Stimulated activated CD4-positive, alpha-beta T cell treated with anti-CD3 and anti-CD28 coated beads, Interleukin-15, amount 100 ng/mL, for 48 hours (primary cell): ENCODE measurements at regions not wholly inside any gene's neighbourhood (a gene's known extent, or its start where the extent isn't known, plus 50 kb on each side); places are given as distances from the start of the nearest gene placed in this dataset.

Experiments used
- DNase-seq, 2 donors: peaks; one replicate each; pipeline ENCODE4 v3.0.0-alpha.2; 2020; ENCODE audit warnings: low read depth in 2 of 2

DNA sequence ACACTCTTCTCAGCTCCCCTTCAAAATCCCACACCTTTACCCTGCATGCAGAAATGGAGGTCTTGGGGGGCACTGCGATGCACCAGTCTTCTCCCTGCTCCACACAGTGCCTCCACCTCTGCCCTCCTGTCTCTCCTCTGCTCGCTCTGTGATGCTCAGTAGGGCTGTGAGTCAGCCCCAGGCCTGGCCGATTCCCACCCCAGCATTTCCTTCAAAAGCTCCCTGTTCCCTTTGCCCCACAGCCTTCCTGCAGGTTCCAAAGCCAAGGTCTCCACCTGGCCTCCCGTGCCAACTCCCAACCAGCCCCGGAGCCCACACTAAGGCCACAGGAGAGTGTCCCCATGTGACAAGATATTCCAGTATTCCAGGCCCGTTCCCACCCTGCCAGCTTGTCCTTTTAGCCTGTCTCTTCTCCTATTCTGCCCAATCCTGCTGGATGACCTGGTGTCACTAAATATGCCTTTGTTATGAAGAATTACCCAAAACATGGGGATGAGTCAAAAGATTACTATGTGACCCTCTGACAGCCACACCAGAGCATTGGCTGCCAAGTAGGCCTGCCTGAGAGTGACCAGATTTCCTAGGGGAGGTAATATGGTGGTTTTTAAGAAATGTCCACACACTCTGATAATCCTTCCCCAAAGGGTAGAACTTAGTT is 118.9 kb upstream of the NXT1 start:
- DNase-seq, result no peak

DNA sequence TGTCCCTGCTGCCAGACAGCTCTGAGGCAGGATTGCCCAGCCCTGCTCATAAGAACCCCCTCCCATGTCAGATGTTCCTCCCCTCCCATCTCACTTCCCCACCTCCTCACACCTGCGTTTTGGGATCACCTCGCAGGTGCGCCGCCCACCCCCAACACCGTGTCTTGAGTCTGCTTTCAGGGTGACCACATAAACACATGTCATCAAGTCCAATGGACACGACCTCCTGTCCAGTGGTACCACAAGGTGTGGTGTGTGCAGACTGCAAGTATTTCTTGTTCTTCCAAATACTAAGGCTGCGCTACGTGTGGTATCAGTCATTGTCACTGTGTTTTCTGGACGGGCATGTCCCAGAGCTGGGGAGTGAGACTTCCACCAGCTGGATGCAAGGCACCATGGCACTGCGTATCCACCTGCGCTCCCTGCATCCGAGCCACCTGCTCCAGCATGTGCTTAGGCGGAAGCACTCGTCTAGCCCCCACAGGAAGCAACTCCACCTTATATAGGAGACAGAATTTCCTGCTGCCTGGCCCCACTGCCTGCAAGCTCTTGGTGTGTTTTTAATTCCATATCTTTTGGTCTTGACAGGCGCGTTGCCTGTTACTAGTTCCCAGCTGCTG is 119.7 kb upstream of the NXT1 start:
- no peak for DNase-seq

DNA sequence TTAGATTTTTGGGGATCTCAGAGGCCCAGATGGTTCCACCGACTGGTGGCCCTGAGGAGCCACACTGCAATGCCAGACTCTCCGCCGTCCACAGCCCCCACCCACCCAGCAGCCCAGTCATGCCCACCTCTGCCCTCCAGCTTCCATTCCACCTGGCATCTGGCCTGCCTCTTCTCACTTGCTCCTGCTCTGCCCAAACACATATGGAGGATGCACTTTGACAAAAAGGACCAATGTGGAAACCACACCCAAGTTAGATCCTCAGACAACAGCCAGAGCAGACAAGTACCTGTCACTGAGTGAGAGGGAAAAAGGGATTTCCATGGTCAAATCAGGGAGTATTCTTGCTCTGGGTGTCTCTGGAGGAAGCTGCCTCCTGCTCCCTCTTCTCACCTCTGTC is 120.6 kb upstream of the NXT1 start:
- DNase-seq, result no peak

DNA sequence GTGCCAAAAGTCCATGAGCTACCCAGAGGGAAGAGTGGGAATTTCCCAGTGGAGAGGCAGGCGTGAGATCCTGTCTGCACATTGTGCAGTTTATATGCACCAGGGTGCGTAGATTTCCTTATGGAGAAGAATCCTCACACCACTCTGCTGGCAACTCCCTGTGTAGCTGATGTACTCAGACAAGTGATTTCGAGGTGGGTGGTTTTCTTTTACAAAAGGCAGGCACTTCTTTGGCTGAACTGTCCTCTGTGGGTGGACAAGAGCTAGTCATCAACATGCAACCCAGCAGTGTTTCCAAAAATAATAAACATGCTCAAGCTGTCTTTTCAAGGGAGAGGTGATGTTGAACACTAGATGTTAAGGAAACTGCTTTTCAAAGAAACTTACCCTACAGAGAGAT is 121.7 kb upstream of the NXT1 start:
- DNase-seq, result no peak

DNA sequence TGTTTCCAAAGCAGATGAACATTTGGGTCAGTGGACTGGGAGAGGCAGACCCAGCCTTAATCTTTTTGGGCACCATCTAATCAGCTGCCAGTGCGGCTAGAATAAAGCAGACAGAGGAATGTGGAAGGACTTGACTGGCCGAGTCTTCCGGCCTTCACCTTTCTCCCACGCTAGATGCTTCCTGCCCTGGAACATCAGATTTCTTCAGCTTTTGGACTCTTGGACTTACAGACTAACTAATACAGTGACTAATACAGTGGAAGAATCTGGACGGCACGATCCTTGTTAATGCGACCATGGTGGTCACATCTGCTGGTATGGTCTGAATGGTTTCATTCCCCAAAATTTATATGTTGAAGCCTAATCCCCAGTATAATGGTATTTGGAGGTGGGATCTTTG is 122.6 kb upstream of the NXT1 start:
- no peak for DNase-seq

DNA sequence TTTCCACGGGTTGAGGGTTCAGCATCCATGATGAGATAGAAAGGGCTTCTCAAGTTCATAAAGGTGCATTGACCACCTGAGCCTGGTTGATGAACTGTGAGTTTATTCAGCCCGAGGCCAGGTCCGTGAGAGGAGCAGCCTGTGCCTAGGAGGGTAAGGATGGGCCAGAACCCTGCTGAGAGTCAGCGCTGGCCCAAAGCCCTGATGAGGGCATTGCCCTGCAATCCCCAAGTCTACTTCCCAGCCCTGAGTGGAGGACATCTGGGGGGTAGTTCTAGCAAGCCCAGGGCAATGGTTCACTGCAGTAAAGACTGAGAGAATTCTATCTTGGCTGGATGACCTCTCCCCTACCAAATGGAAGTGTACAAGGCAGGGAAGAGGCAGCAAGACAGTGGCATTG is 123.3 kb upstream of the NXT1 start:
- DNase-seq, result no peak

DNA sequence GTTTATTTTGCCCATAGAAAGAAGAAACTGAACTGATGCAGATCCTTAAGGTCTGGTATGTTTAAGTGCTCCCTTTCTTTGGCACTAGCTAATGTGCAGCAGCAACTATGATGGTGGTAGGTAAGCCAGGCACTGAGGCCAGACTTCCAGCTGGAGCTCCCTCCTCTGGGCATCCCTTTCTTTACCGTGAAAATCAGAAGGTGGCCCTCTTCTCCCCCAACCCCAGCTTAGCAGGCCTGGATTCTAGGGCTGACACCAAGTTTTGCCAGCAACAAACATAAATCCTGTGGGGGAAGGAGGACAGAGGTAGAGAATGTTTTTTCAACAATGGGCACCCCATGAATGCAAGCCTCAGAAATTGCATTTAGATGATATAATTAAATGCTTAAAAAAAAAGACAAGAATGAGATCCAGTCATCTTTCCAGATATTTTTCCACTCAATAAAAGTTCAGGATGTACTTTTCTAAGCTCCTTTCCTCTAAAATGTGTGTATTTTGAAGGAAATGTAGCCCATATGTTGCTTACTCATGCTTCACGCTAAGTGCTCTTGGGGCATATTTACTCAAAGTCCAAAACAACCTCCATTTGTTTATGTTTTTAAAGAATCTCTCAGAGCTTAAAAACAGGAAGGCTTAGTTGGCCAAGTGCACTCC is 123.9 kb upstream of the NXT1 start:
- DNase-seq, result no peak

DNA sequence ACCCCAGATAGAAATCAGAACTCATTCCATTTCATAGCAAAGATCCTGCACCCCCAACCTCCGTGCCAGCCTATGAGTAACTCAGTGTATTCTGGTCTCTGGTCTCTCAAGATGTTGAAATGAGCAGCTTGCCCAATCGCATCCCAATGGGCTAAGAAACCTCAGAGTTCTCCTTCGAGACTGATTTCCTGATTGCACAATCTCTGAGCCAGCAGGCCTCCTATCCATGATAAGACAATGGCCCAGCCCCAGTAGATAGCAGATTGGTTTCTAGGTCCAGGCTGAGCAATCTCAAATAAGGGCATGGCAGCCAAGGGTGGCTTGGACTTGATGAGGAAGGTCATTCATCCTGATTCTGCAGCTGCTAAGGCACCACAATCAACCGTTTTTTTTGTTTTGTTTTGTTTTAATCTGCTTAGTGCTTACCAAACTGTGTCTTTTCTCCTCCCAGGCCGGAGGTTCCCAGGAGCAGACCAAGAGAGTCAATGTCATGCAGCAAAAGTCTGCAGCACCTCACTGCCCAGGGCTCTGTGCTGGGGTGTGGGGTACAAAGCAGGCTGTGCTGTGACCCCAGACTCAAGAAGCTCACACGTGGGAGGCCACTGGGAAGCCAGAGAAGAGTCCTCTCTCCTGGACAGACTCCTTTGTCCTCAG is 125.1 kb upstream of the NXT1 start:
- DNase-seq, result no peak

DNA sequence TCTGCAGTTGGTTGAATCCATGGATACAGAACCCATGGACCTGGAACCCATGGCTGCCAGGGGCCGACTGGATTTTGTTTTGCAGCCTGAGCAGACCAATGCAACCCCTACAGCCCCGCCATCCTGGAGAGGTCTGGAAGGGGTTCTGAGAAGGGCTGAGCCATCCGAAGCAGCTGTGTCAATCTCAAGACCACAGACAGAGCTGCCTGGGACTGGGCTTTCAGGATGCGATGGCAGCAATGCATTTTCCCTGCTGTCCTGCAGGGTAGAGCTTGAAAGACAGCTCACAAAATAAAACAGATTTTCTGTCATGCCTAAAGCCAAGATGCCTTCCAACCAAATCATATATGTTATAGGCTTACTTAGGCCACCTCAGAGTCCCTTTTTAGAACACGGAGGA is 125.8 kb upstream of the NXT1 start:
- no peak for DNase-seq

DNA sequence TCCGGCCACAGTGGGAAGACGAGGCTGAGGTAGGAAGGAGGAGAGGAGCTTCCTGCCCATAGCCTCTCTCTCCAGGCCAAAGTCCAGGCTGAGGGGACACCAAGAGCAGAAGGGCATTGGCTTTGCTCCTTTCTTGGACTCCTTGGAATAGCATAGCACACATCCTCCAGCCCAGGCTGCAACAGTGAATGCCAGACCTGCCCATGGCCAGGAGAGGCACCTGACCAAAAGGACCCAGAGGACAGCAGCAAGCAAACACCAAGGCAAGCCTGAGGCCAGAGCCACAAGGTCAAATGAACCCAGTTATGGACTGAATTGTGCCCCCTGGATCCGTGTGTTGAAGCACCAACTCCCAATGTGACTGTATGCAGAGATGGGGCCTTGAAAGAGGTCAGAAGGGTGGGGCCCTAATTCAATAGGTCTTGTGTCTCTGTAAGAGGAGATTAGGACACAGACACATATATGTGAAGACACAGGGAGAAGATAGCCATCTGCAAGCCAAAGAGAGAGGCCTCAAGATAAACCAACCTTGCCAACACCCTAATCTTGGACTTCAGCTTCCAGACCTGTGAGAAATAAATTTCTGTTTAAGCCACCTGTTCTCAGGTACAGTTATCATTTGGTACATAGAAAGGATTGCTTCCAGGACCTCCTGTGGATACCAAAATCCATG is 126.5 kb upstream of the NXT1 start:
- DNase-seq, result no peak

DNA sequence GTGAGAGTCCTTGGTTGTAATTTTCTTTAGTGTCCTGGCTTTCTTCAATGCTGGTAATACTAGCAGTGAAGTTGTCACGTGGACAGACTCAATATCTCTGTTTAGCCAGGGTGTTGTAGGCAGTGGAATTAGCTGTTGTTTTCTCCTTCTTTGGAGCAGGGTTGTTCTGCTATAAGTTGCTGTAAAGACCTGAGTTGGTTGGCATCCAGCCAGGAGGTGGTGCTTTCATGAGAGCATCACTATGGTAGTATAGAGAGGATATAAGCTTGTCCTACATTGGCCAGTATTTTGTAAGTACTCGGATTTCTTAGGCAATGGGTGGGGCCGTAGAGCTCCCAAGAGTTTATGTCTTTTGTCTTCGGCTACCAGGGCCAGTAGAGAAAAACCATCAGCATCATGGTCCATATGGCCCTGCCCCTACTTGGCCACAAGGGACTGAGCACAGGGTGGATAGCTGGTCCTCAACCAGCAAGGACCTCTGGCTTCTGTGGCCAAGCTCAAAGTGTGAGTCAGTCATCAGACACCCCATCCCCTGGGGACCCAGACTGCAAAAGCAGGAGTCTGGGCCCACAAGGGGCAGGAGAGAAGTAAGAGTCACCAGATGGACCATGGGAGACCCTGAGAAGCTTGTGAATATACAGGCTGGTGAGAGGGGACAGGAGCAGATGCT is 127.9 kb upstream of the NXT1 start:
- DNase-seq, result no peak

DNA sequence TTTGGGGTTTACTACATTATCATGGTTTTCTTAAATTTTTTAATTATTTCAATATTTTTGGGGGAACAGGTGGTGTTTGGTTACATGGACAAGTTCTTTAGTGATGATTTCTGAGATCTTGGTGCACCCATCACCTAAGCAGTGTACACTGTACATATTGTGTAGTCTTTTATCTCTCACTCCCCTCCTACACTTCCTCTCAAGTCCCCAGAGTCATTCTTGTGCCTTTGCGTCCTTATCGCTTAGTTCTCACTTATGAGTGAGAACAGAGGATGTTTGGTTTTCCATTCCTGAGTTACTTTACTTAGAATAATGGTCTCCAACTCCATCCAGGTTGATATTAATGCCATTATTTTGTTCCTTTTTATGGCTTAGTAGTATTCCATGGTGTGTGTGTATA is 130.9 kb upstream of the CD93 start:
- DNase-seq, result no peak

DNA sequence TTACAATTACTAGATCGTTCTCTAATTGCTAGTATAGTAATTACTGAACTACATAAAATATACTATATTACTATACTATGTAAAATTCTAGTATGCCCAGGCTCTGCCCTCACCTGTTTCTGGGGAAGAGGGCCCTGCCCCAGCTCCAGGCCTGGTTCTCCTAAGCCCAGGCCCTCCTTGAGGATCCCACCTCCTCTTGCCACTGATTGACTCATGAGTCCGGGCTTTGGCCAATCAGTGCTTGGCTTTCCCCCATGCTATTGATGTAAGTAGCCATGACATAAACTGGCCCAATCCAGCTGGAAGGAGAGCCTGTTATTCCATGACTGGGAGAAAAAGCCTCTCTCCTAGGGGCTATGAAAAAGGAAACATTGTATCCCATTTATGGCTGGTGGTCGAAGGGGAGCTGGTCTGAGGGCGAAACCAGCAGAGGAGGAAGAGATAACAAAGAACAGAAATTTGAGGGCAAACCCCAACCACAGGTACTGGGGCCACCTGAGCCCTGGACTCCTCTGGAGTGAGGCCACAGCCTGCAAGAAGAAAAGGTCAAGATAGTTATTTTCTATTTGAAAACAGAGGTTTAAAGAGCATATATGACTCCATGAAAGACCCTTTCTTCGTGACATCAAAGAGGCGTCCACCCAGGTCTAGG is 129.3 kb upstream of the CD93 start:
- no peak for DNase-seq

DNA sequence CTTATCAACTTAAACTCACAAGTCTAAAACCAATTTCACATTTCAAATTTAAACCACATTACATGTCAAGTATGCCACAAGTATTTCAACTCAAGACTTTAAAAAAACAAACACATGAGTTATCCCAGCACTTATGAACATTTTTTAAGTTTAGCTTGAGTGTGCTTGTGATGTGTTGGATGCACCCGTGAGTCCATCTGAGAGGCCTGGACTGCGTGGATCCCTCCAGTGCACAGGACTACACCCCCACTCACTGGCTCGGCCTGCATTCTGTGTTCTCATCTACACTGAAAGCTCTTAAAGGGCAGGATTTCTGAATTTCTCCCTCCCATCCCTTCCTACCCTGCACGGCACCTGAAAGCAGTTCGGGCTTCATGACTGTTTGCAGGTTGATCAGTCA is 128.8 kb upstream of the CD93 start:
- DNase-seq, result no peak

DNA sequence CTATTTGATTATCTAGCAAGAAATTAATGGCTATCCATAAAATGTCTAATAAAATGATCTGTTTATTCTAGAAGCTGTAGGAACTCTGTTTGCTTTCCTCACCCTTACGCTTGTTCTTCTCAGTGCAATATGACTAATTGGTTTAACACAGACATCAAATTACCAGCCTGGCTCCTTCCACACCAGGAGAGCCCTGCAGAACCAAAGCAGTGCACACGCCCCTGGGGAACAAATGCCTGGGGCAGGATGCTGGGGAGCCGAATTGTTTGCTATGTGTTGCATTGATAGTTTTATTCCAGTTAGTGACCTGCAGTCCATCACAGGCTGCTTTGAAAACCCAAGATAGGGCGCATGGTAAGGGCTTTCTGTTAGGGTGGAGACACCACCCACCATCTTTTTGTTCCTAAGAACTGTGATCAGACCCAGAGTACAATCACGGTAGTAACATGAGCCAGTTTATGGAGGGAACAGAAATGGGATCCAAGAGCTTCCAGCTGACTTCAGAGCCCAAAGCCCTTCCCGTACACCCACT is 126.4 kb upstream of the CD93 start:
- DNase-seq, result no peak

DNA sequence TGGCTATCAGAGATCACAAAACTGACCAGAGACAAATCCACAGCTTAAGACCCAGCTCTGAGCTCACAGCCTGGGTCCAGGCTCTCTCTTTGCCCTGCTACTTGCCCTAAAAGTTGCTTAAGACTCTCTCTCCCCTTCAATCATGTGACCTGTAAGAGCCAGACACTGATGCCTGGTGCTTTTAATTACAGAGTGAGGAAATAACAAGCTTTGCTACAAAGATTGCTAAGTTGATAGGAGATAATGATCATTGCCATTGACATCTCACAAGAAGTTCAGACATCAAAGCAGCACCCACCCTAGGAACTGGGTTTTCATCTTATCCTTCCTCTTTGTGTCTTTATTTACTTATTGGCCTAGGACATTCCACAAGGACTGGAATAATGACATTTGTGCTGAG is 125.9 kb upstream of the CD93 start:
- no peak for DNase-seq

DNA sequence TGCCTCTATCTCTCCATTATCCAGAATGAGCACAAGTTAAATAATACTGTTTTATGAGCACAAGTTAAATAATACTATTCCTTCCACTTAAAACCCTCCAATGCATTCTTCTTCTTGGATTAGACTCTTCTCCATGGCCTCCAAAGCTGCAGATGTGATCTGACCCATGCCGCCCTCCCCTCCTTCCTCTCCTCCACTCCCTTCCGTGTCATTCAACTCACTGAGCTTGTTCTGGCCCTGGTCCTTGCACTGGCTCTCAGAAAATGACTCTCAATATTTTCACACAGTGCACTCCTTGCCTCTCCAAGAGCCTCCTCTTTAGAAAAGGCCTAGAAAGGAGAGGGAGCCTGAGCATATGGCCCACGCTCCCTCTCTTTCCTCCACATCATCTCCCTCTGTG is 125.0 kb upstream of the CD93 start:
- DNase-seq, result no peak

DNA sequence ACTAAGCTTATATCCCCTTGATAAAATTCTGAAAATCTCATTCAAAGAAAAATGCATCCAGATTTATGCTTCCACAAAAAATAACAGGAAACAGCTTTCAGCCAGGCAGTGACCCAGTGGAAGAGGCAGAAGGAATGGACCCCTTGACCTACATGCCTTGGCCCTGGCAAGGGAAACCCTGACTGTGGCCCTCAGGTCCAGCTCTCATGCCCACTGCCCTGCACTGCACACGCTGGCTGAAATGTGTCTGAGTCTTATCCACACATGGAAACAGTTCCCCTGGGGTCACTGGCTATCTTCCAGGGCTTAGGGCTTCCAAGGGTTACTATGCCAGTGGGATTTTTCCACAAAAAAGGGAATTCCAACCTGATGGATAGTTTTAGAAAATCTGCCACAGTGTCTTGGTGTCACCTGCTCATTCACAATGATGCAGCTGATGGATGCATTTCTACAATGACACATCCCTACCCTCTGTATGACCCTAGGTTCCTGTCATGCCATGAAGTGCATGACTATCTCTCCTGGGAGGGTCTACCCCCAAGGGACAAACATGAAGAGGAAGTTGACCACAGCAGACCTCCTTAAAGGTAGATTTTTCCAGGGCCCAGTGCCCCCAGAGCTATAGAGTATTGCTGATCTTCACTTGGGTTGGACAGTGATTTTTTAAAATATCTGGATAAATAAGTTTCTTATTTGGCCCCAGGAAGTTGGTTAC is 121.9 kb upstream of the CD93 start:
- no peak for DNase-seq

DNA sequence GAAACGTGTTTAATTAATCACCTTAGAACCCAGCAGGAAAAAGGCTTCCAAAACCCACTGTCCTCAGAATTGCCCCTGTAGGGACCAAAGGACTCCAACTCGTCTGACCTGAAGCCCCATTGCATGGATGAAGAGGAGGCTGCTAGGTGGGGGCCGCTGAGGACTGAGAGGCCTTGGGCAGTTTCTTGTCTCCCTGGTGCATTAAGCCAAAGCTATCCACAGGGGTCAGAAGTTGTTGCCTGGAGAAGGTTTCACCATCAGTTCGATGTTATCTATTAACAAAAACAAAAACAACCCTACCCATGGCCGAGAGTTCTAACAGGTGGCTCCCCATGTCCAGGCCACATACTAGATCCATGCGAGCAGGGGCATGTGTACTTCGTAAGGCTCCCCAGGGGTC is 120.9 kb upstream of the CD93 start:
- DNase-seq, result no peak

DNA sequence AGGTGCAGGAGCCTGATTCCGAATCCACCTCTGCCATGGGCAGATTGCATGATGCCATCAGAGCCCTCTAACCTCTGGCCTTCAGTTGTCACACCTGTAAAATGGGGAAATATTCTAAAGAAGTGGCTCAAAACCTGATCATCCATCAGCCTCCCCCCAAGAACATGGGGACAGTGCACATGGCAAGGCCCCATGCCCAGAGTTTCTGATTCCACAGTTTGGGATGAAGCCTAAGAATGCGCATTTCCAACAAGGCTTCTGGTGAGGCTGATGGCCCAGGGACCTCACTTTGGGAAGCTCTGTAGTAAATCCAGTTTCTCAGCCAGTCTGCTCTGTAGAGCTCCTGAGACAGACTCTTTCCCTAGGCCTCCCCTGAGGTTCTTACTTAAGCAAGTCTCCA is 119.9 kb upstream of the CD93 start:
- DNase-seq, result no peak
